KMS-11 (cell line): ENCODE measurements at regions not wholly inside any gene's neighbourhood (a gene's known extent, or its start where the extent isn't known, plus 50 kb on each side); places are given as distances from the start of the nearest gene placed in this dataset.

Source experiments
- H2AFZ ChIP-seq: fragments of 200-600 bp; sonication (generic); 2 replicates; pipeline ENCODE4 v1.6.1; 2016; ENCODE audit warnings: antibody characterized with exemption, mixed run types, low read depth
- H3K27ac ChIP-seq: fragments of 200-600 bp; sonication (generic); 2 replicates; pipeline ENCODE4 v1.6.1; 2016; ENCODE audit warnings: mild to moderate bottlenecking, mixed run types
- H3K27me3 ChIP-seq: fragments of 200-600 bp; sonication (generic); 2 replicates; pipeline ENCODE4 v1.6.1; 2017; ENCODE audit warnings: mild to moderate bottlenecking, low read depth, mixed run types, moderate library complexity; ENCODE audit not compliant: insufficient read depth
- H3K36me3 ChIP-seq: fragments of 200-600 bp; sonication (generic); 2 replicates; pipeline ENCODE4 v1.6.1; 2017; ENCODE audit warnings: mild to moderate bottlenecking, mixed run types; ENCODE audit not compliant: insufficient read depth
- H3K4me1 ChIP-seq: fragments of 200-600 bp; sonication (generic); 2 replicates; pipeline ENCODE4 v1.6.1; 2016; ENCODE audit warnings: mild to moderate bottlenecking, low read depth, mixed run types; ENCODE audit not compliant: poor library complexity, severe bottlenecking
- H3K4me2 ChIP-seq: fragments of 200-600 bp; sonication (generic); 2 replicates; pipeline ENCODE4 v1.7.0; 2016; ENCODE audit warnings: mild to moderate bottlenecking, mixed run types
- H3K4me3 ChIP-seq: fragments of 200-600 bp; sonication (generic); IDR thresholded peaks from 2 replicates; pipeline ENCODE4 v1.6.1; 2017; ENCODE audit warnings: low read depth, low read length, mixed read lengths; ENCODE audit not compliant: insufficient read depth
- H3K79me2 ChIP-seq: fragments of 200-600 bp; sonication (generic); 2 replicates; pipeline ENCODE4 v1.6.1; 2016; ENCODE audit warnings: low read depth, mixed run types; ENCODE audit not compliant: insufficient read depth
- H3K9ac ChIP-seq: fragments of 200-600 bp; sonication (generic); 2 replicates; pipeline ENCODE4 v1.6.1; 2016; ENCODE audit warnings: mild to moderate bottlenecking, mixed run types
- H4K20me1 ChIP-seq: fragments of 200-600 bp; sonication (generic); 2 replicates; pipeline ENCODE4 v1.6.1; 2016; ENCODE audit warnings: mild to moderate bottlenecking, mixed run types; ENCODE audit not compliant: insufficient read depth
- TF ChIP-seq, protein P1 (sequence below): fragments of 200-600 bp; sonication (generic); conservative IDR thresholded peaks from 2 replicates; pipeline ENCODE4 v1.6.1; 2017; ENCODE audit warnings: low read depth, mild to moderate bottlenecking, antibody characterized with exemption, low read length, moderate library complexity, mixed read lengths

DNA sequence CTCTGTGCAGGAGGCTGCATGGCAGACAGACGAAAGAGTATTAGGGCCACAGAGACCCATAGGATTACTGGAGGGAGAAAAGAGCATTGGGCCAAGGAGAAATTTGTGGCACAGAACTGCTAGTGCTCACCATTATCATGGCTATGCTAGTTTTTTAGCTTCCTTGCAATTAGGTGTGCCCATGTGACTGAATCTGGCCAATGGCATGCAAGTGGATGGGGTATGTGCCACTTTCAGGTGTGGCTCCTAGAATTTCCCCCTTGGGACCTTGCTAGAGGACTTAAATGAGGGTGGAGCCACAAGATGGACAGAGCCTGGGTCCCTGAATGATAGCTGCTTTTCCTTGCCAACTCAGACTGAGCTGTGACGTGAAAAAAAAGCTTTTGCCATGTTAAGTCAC lies 73.9 kb upstream of the TENM4 start:
- H3K4me3 ChIP-seq: no peak overlapping the region
- no peak overlapping the region for H3K4me2 ChIP-seq
- no peak overlapping the region for H2AFZ ChIP-seq
- no peaks in the 10 kb centered on the region for H4K20me1 ChIP-seq
- TF ChIP-seq, protein P1, sequence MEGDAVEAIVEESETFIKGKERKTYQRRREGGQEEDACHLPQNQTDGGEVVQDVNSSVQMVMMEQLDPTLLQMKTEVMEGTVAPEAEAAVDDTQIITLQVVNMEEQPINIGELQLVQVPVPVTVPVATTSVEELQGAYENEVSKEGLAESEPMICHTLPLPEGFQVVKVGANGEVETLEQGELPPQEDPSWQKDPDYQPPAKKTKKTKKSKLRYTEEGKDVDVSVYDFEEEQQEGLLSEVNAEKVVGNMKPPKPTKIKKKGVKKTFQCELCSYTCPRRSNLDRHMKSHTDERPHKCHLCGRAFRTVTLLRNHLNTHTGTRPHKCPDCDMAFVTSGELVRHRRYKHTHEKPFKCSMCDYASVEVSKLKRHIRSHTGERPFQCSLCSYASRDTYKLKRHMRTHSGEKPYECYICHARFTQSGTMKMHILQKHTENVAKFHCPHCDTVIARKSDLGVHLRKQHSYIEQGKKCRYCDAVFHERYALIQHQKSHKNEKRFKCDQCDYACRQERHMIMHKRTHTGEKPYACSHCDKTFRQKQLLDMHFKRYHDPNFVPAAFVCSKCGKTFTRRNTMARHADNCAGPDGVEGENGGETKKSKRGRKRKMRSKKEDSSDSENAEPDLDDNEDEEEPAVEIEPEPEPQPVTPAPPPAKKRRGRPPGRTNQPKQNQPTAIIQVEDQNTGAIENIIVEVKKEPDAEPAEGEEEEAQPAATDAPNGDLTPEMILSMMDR: no peak
- H3K9ac ChIP-seq: no peak overlapping the region
- H3K79me2 ChIP-seq: no peaks in the 10 kb centered on the region
- H3K27me3 ChIP-seq: no peaks in the 10 kb centered on the region
- H3K27ac ChIP-seq: no peak overlapping the region
- H3K36me3 ChIP-seq: no peaks in the 10 kb centered on the region
- no peaks in the 10 kb centered on the region for H3K4me1 ChIP-seq

DNA sequence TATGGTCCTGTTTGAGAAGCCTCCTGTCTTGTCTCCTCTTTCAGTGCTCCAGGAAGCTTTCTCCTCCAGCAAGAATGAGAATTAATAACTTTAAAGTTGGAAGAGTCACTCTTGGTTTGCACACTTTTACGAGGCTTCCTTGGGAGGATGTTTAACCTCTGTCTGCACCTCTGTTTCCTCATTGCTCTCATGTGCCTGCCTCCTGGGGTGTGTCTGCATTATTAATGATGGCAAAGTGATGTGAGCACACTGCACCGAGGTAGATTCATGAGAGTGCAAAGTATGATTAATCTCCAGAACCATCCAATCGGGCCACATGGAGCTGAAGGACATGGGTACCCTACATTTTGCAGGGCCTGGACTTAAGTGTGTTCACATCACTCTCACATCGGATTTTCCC lies 73.5 kb upstream of the TENM4 start:
- H3K4me2 ChIP-seq: no peak overlapping the region
- no peaks in the 10 kb centered on the region for H3K27me3 ChIP-seq
- H4K20me1 ChIP-seq: no peaks in the 10 kb centered on the region
- H3K9ac ChIP-seq: no peak overlapping the region
- no peak overlapping the region for H3K4me3 ChIP-seq
- no peak overlapping the region for H3K27ac ChIP-seq
- no peaks in the 10 kb centered on the region for H3K79me2 ChIP-seq
- TF ChIP-seq, protein P1: no peak
- H3K4me1 ChIP-seq: no peaks in the 10 kb centered on the region
- H2AFZ ChIP-seq: no peak overlapping the region
- no peaks in the 10 kb centered on the region for H3K36me3 ChIP-seq

DNA sequence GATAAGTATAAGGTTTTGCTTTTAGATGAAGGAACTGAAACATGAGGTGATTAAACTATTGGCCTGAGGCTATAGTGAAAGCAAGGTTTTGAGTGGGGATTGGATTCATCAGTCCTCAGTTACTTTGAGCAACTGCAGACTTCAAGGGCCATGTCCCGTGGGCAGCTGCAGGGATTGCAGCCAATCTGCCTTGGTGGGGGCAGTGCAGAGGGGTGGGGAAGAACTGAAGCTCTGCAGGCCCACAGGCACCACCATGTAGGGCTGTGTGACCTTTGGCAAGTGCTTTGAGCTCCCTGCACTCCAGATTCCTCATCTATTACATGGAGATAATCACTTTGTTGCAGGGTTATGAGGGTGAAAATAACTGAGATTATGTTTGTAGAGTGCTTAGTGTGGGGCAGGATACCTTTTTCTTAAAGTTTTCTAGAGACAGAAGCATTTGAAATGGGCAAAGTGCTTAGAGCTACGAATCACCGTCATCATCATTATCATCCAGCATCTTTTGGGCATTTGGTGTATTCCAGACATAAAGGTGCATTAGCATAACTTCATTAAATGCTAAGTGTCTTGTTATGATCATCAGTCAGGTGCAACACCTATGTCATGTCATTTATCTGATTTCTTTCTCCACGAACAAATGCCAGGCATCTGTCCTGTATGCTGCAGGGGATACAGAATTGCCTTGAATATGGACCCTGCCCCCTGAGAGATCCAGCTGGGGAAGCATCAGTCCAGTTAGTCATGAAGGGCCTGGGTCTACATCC lies 72.1 kb upstream of the TENM4 start:
- Histone ChIP-seq H3K4me1 (no peaks in the 10 kb centered on the region), H3K27me3 (no peaks in the 10 kb centered on the region), H3K4me2 (no peak overlapping the region), H3K9ac (no peak overlapping the region), H4K20me1 (no peaks in the 10 kb centered on the region), H3K27ac (no peak overlapping the region), H3K79me2 (no peaks in the 10 kb centered on the region), H2AFZ (no peak overlapping the region), H3K36me3 (no peaks in the 10 kb centered on the region), H3K4me3 (no peak overlapping the region)
- TF ChIP-seq, protein P1: no peak

DNA sequence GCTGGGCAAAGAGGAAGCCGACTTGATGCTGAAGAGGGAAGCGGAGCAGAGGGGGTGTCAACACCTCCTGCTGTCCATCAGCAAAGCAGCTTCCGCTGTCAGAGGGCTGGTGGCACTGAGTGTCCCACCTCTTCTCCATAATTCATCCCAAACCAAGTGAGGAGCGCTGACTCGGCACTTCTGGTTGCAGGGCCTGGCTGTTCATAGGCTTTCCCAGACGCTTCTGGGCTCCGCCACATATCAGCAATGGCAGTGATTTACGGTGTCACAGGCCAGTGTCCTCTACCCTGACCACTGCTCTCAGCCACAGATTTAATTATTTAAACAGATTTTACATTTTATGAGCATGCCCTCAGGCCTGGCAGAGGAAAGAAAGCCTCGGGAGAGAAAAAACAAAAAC lies 70.1 kb upstream of the TENM4 start:
- Histone ChIP-seq H3K27me3 (no peaks in the 10 kb centered on the region), H3K4me2 (no peak overlapping the region), H2AFZ (no peak overlapping the region), H3K79me2 (no peaks in the 10 kb centered on the region), H3K4me3 (no peak overlapping the region), H3K36me3 (no peaks in the 10 kb centered on the region), H3K4me1 (no peaks in the 10 kb centered on the region), H3K27ac (no peak overlapping the region), H3K9ac (no peak overlapping the region), H4K20me1 (no peaks in the 10 kb centered on the region)
- TF ChIP-seq, protein P1: no peak
